Astrocyte (in vitro differentiated cells and primary cell): ENCODE measurements at regions not wholly inside any gene's neighbourhood (a gene's known extent, or its start where the extent isn't known, plus 50 kb on each side); places are given as distances from the start of the nearest gene placed in this dataset.

ENCODE experiments used
- CTCF ChIP-seq: IDR thresholded peaks from 2 replicates; pipeline ENCODE4 v1.5.1; 2011; ENCODE audit warnings: low read depth, mild to moderate bottlenecking, inconsistent platforms, low read length, moderate library complexity; ENCODE audit not compliant: insufficient read depth
- EZH2 ChIP-seq: IDR thresholded peaks from 2 replicates; pipeline ENCODE4 v1.6.1; 2012; ENCODE audit warnings: mild to moderate bottlenecking, low read length, inconsistent platforms; ENCODE audit not compliant: insufficient read depth

- no peak for TF ChIP-seq EZH2
- no peak for TF ChIP-seq CTCF
Observed at GRCh38 chr9:105967248-105967647, 272.9 kb downstream of the TMEM38B start.
